K562 (cell line): ENCODE measurements at regions not wholly inside any gene's neighbourhood (a gene's known extent, or its start where the extent isn't known, plus 50 kb on each side); places are given as distances from the start of the nearest gene placed in this dataset.

Experiments
- ATAC-seq: fragments of 200-7000 bp; cut with Tn5 transposase; 3 replicates; pipeline ENCODE4 v1.9.1; 2020; ENCODE audit warnings: moderate library complexity
- BruUV-seq: library from RNA; stranded (reverse); fragments of 400-500 nt; replicated peaks from 2 replicates; lab custom pipeline; 2021; lab: Mats Ljungman, UMichigan
- CTCF ChIA-PET: fragments of 300-600 bp; formaldehyde crosslinking; extraction: SDS; loops from one replicate; lab custom pipeline; 2021; ENCODE audit warnings: low intra/inter-chr PET ratio; lab: Yijun Ruan, JAX
- POLR2A ChIA-PET: fragments of 300-600, 350-650 bp; sonication (Branson Sonifier 250); formaldehyde crosslinking; extraction: SDS; loops from one replicate; lab custom pipeline; 2021; ENCODE audit warnings: antibody characterized with exemption, inconsistent platforms; lab: Yijun Ruan, JAX
- DNase-seq, 4 experiments: peaks; one replicate each; pipeline versions ENCODE4 v3.0.0 to v3.0.0-alpha.2; 2011 to 2018; ENCODE audit warnings: low spot score in 3 of 4, mixed read lengths in 3 of 4; ENCODE audit errors: extremely low read depth in 1 of 4
- FAIRE-seq: peaks from 2 replicates; lab custom pipeline; 2011; peaks lifted over from hg19 to GRCh38; lab: Jason Lieb, UNC
- H2AFZ ChIP-seq: 2 replicates; pipeline ENCODE4 v1.6.0; 2011; ENCODE audit warnings: low read depth, low read length, control low read depth, inconsistent platforms
- H3K27ac ChIP-seq: fragments of 200-600 bp; 3 replicates; pipeline ENCODE4 v1.8.0; 2011; ENCODE audit warnings: low read depth, mild to moderate bottlenecking, control low read depth, inconsistent platforms, low read length, moderate library complexity, mixed read lengths; ENCODE audit errors: extremely low read depth
- H3K27me3 ChIP-seq, 2 experiments: fragments of 300-600 bp in 1 of 2; 2 replicates in 1 of 2; 3 replicates in 1 of 2; pipeline versions ENCODE4 v1.6.0 to v1.8.0; 2011; ENCODE audit warnings: inconsistent platforms in 2 of 2, low read length in 2 of 2, mild to moderate bottlenecking in 1 of 2, mixed read lengths in 1 of 2, moderate library complexity in 1 of 2; ENCODE audit not compliant: control insufficient read depth in 2 of 2, insufficient read depth in 2 of 2
- H3K36me3 ChIP-seq: fragments of 300-600 bp; 3 replicates; pipeline ENCODE4 v1.8.0; 2011; ENCODE audit warnings: mild to moderate bottlenecking, low read length, inconsistent platforms; ENCODE audit not compliant: control insufficient read depth, insufficient read depth
- H3K4me1 ChIP-seq, 2 experiments: fragments of 200-600 bp in 1 of 2; replicated peaks in 1 of 2; 2 replicates in 1 of 2; 3 replicates in 1 of 2; pipeline versions ENCODE4 v1.5.1 to v1.8.0; 2011; ENCODE audit warnings: inconsistent platforms in 2 of 2, low read length in 2 of 2, mild to moderate bottlenecking in 1 of 2, mixed read lengths in 1 of 2, moderate library complexity in 1 of 2; ENCODE audit not compliant: control insufficient read depth in 2 of 2, insufficient read depth in 2 of 2
- H3K4me2 ChIP-seq: 2 replicates; pipeline ENCODE4 v1.6.1; 2011; ENCODE audit warnings: low read length, control low read depth, inconsistent platforms, mixed read lengths; ENCODE audit not compliant: insufficient read depth
- H3K4me3 ChIP-seq: fragments of 200-600 bp; sonication (generic), shearing (Covaris generic); 2 replicates; pipeline ENCODE4 v1.5.1; 2016; ENCODE audit warnings: control low read depth, inconsistent platforms
- H3K79me2 ChIP-seq: fragments of 200-600 bp; 3 replicates; pipeline ENCODE4 v1.8.0; 2011; ENCODE audit warnings: low read length, inconsistent platforms; ENCODE audit not compliant: control insufficient read depth, insufficient read depth
- H3K9ac ChIP-seq, 2 experiments: 2 replicates each; pipeline versions ENCODE4 v1.6.0 to v1.6.1; 2011; ENCODE audit warnings: low read depth in 2 of 2, low read length in 2 of 2, control low read depth in 1 of 2, inconsistent platforms in 1 of 2, mild to moderate bottlenecking in 1 of 2, mixed read lengths in 1 of 2; ENCODE audit not compliant: insufficient read depth in 1 of 2
- H3K9me1 ChIP-seq: one replicate; pipeline ENCODE4 v1.6.0; 2011; ENCODE audit warnings: inconsistent platforms, mild to moderate bottlenecking, low read length, moderate library complexity; ENCODE audit not compliant: control insufficient read depth, insufficient read depth
- H3K9me3 ChIP-seq: replicated peaks from 2 replicates; pipeline ENCODE4 v1.5.1; 2011; ENCODE audit warnings: low read depth, low read length, inconsistent platforms; ENCODE audit not compliant: control insufficient read depth, insufficient read depth
- H4K20me1 ChIP-seq: replicated peaks from 2 replicates; pipeline ENCODE4 v1.6.1; 2011; ENCODE audit warnings: low read length, inconsistent platforms, mixed read lengths; ENCODE audit not compliant: control insufficient read depth, insufficient read depth
- IRF1 ChIP-seq: sonication (generic); formaldehyde crosslinking; IDR thresholded peaks from 2 replicates; pipeline ENCODE4 v1.8.0; 2022; ENCODE audit warnings: missing genetic modification reagents, mild to moderate bottlenecking, borderline replicate concordance
- IRF2 ChIP-seq: sonication (generic); formaldehyde crosslinking; IDR thresholded peaks from 2 replicates; pipeline ENCODE4 v1.8.1; 2022; ENCODE audit warnings: mild to moderate bottlenecking, missing genetic modification reagents
- MTF1 ChIP-seq: fragments of 250-450 bp; sonication (Bioruptor Pico); IDR thresholded peaks from 2 replicates; pipeline ENCODE4 v1.9.0; 2021; ENCODE audit warnings: moderate library complexity, mild to moderate bottlenecking, inconsistent platforms, borderline replicate concordance
- NFIC ChIP-seq: fragments of 450-650 bp; IDR thresholded peaks from 2 replicates; pipeline ENCODE4 v1.6.1; 2017; ENCODE audit warnings: mild to moderate bottlenecking, inconsistent platforms
- SRSF9 ChIP-seq: fragments of 200-400 bp; formaldehyde crosslinking; IDR thresholded peaks from 2 replicates; pipeline ENCODE4 v1.6.1; 2017; ENCODE audit warnings: low read depth, low read length, borderline replicate concordance
- THRAP3 ChIP-seq: fragments of 450-650 bp; IDR thresholded peaks from 2 replicates; pipeline ENCODE4 v1.6.1; 2016; ENCODE audit warnings: mild to moderate bottlenecking, inconsistent platforms, borderline replicate concordance
- THRB ChIP-seq: fragments of 450-650 bp; formaldehyde crosslinking; conservative IDR thresholded peaks from 2 replicates; pipeline ENCODE4 v1.4.0; 2022; ENCODE audit warnings: mild to moderate bottlenecking, missing genetic modification characterization
- ZNF699 ChIP-seq: fragments of 250-450 bp; sonication (Bioruptor Pico); IDR thresholded peaks from 2 replicates; pipeline ENCODE4 v1.8.0; 2021; ENCODE audit warnings: mild to moderate bottlenecking, moderate library complexity; ENCODE audit not compliant: insufficient replicate concordance
- WGBS: fragments of 100-300 bp; shearing (Covaris generic); methylation state at CpG from one replicate; pipeline ENCODE4 v1.1.6; 2016; ENCODE audit warnings: low coverage, mixed read lengths; ENCODE audit not compliant: insufficient coverage; ENCODE audit errors: missing lambda C conversion rate; 5-methylcytosine and 5-hydroxymethylcytosine counted together
- in situ Hi-C: fragments of 300-500 bp; cut with MboI; formaldehyde crosslinking; loops from 4 replicates; pipeline ENCODE4 v1.15.0; 2018; ENCODE audit warnings: inconsistent platforms, mixed read lengths
- intact Hi-C: fragments of 100-400 bp; cut with micrococcal nuclease; formaldehyde crosslinking; loops from 2 replicates; pipeline ENCODE4 v1.14.2; 2022

GRCh38 chr5:26763215-26763614, 275.2 kb downstream of the CDH9 start (continued):
- no peak for TF ChIP-seq IRF1

DNA sequence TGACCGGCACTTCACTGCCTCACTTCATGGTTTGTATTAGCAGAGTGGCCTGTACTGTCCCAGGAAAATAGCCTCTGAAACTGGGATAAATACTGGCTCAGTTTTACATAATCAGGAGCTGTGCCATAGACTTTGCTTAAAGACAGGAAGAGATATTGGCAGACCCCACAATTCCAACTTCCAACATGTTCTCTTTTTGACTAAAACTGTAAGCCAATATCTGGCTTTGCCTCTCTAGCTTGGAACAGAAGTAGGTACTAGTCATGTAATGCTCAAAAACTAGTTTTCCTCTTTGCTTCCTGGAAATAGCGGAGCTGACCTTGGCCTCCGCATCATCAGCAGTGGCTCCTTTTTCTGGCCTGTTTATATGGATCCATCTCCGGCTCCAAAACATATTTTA, 276.9 kb downstream of the CDH9 start:
- Histone ChIP-seq H3K27ac (no peak overlapping the region), H3K4me3 (no peak overlapping the region), H3K36me3 (no peaks in the 10 kb centered on the region), H3K9ac (no peak overlapping the region), H3K79me2 (no peaks in the 10 kb centered on the region), H3K9me3 (no peaks in the 10 kb centered on the region), H4K20me1 (no peaks in the 10 kb centered on the region), H3K27me3 (no peaks in the 10 kb centered on the region), H3K4me1 (no peaks in the 10 kb centered on the region), H3K4me2 (no peak overlapping the region), H3K9me1 (no peaks in the 10 kb centered on the region), H2AFZ (no peak overlapping the region)
- 2% methylated on average over 4 of the region's 4 CpGs for WGBS
- TF ChIP-seq THRB (CRISPR knock-in tag) (no peak), SRSF9 (no peak), MTF1 (CRISPR knock-in tag) (no peak), IRF2 (no peak), NFIC (no peak), ZNF699 (CRISPR knock-in tag) (no peak), THRAP3 (no peak)
- CTCF ChIA-PET = no interaction called here
- BruUV-seq = no TSS peak
- FAIRE-seq (no peak), DNase-seq (no peak), ATAC-seq (no peak)
- in situ Hi-C loops (no loop called here), intact Hi-C loops (no loop called here)
- POLR2A ChIA-PET = no interaction called here
